Neural cell (in vitro differentiated cells): ENCODE measurements at regions not wholly inside any gene's neighbourhood (a gene's known extent, or its start where the extent isn't known, plus 50 kb on each side); places are given as distances from the start of the nearest gene placed in this dataset.

Experiments used
- H2AFZ ChIP-seq: fragments of 200-600, 300-800 bp; sonication (generic), shearing (Covaris generic); 2 replicates; pipeline ENCODE4 v1.6.0; 2014; ENCODE audit warnings: low read depth, mild to moderate bottlenecking, antibody characterized with exemption, low read length, moderate library complexity
- H3F3A ChIP-seq: fragments of 200-600 bp; shearing (Covaris generic); 2 replicates; pipeline ENCODE4 v1.6.1; 2016; ENCODE audit warnings: mild to moderate bottlenecking, moderate library complexity, mixed read lengths, antibody characterized with exemption, low read length; ENCODE audit not compliant: insufficient read depth, poor library complexity, severe bottlenecking
- H3K27ac ChIP-seq: fragments of 200-600, 300-800 bp; sonication (generic), shearing (Covaris generic); 2 replicates; pipeline ENCODE4 v1.5.1; 2014; ENCODE audit warnings: mild to moderate bottlenecking, low read length, moderate library complexity
- H3K27me3 ChIP-seq: fragments of 300-800, 200-600 bp; sonication (generic), shearing (Covaris generic); 2 replicates; pipeline ENCODE4 v1.6.0; 2014; ENCODE audit warnings: mild to moderate bottlenecking, low read depth, low read length, moderate library complexity; ENCODE audit not compliant: insufficient read depth
- H3K36me3 ChIP-seq: fragments of 300-800, 200-600 bp; sonication (generic), shearing (Covaris generic); 2 replicates; pipeline ENCODE4 v1.5.1; 2014; ENCODE audit warnings: mild to moderate bottlenecking, antibody characterized with exemption, low read length, moderate library complexity; ENCODE audit not compliant: insufficient read depth
- H3K4me2 ChIP-seq: fragments of 300-800, 200-600 bp; sonication (generic), shearing (Covaris generic); 2 replicates; pipeline ENCODE4 v1.6.0; 2014; ENCODE audit warnings: mild to moderate bottlenecking, low read length
- H3K4me3 ChIP-seq: fragments of 300-800, 200-600 bp; sonication (generic), shearing (Covaris generic); 2 replicates; pipeline ENCODE4 v1.5.1; 2014; ENCODE audit warnings: mild to moderate bottlenecking, low read length, moderate library complexity
- H3K79me2 ChIP-seq: fragments of 200-600 bp; shearing (Covaris generic); replicated peaks from 2 replicates; pipeline ENCODE4 v1.6.0; 2014; ENCODE audit warnings: mild to moderate bottlenecking, low read length, moderate library complexity; ENCODE audit not compliant: insufficient read depth
- H3K9ac ChIP-seq: fragments of 300-800, 200-600 bp; sonication (generic), shearing (Covaris generic); 2 replicates; pipeline ENCODE4 v1.6.1; 2016; ENCODE audit warnings: mild to moderate bottlenecking, low read length, mixed read lengths
- H3K9me2 ChIP-seq: fragments of 200-600 bp; shearing (Covaris generic); 2 replicates; pipeline ENCODE4 v1.6.1; 2016; ENCODE audit warnings: mild to moderate bottlenecking, low read length, mixed read lengths; ENCODE audit not compliant: insufficient read depth
- H3K9me3 ChIP-seq: fragments of 200-600, 300-800 bp; sonication (generic), shearing (Covaris generic); 2 replicates; pipeline ENCODE4 v1.6.1; 2016; ENCODE audit warnings: mild to moderate bottlenecking, mixed run types, low read length, moderate library complexity, mixed read lengths
- H4K20me1 ChIP-seq: fragments of 200-600 bp; shearing (Covaris generic); 2 replicates; pipeline ENCODE4 v1.6.1; 2016; ENCODE audit warnings: mild to moderate bottlenecking, mixed run types; ENCODE audit not compliant: insufficient read depth
- CTCF ChIP-seq: fragments of 450-650 bp; IDR thresholded peaks from 2 replicates; pipeline ENCODE4 v1.5.1; 2014; ENCODE audit warnings: antibody characterized with exemption, mild to moderate bottlenecking, moderate library complexity; ENCODE audit not compliant: poor library complexity, severe bottlenecking
- EP300 ChIP-seq: fragments of 450-650 bp; conservative IDR thresholded peaks from 2 replicates; pipeline ENCODE4 v1.6.1; 2014; ENCODE audit warnings: antibody characterized with exemption, mild to moderate bottlenecking, moderate library complexity; ENCODE audit not compliant: poor library complexity, severe bottlenecking
- EZH2 ChIP-seq: fragments of 200-600, 300-800 bp; shearing (Covaris generic), sonication (generic); IDR thresholded peaks from 2 replicates; pipeline ENCODE4 v1.6.1; 2014; ENCODE audit warnings: antibody characterized with exemption, low read length, borderline replicate concordance, mild to moderate bottlenecking; ENCODE audit not compliant: insufficient read depth, poor library complexity, severe bottlenecking
- MXI1 ChIP-seq: fragments of 450-650 bp; conservative IDR thresholded peaks from 2 replicates; pipeline ENCODE4 v1.6.1; 2014; ENCODE audit warnings: antibody characterized with exemption, mild to moderate bottlenecking; ENCODE audit not compliant: poor library complexity, severe bottlenecking
- POLR2AphosphoS5 ChIP-seq: IDR thresholded peaks from 2 replicates; pipeline ENCODE4 v1.6.1; 2012
- RAD21 ChIP-seq: fragments of 450-650 bp; conservative IDR thresholded peaks from 2 replicates; pipeline ENCODE4 v1.6.1; 2014; ENCODE audit warnings: antibody characterized with exemption, mild to moderate bottlenecking, moderate library complexity
- REST ChIP-seq: IDR thresholded peaks from 2 replicates; pipeline ENCODE4 v1.6.1; 2012; ENCODE audit warnings: borderline replicate concordance
- SMC3 ChIP-seq: fragments of 450-650 bp; conservative IDR thresholded peaks from 2 replicates; pipeline ENCODE4 v1.6.1; 2014; ENCODE audit warnings: antibody characterized with exemption, mild to moderate bottlenecking, moderate library complexity; ENCODE audit not compliant: poor library complexity
- TAF1 ChIP-seq: IDR thresholded peaks from 2 replicates; pipeline ENCODE4 v1.6.1; 2012; ENCODE audit warnings: low read depth

- no peaks in the 10 kb centered on the region for H3K9me2 ChIP-seq
- H3K79me2 ChIP-seq = no peaks in the 10 kb centered on the region
- H3F3A ChIP-seq = no peaks in the 10 kb centered on the region
- H2AFZ ChIP-seq = no peak overlapping the region
- H4K20me1 ChIP-seq = no peaks in the 10 kb centered on the region
- no peaks in the 10 kb centered on the region for H3K27me3 ChIP-seq
- no peak overlapping the region for H3K27ac ChIP-seq
- no peak overlapping the region for H3K9ac ChIP-seq
- no peaks in the 10 kb centered on the region for H3K36me3 ChIP-seq
- no peak overlapping the region for H3K4me3 ChIP-seq
- peaks cover 2% of the 10 kb centered on the region for H3K9me3 ChIP-seq
- TF ChIP-seq EZH2 (no peak), REST (no peak), RAD21 (no peak), POLR2AphosphoS5 (no peak), EP300 (no peak), TAF1 (no peak), CTCF (no peak), MXI1 (no peak), SMC3 (no peak)
- H3K4me2 ChIP-seq = no peak overlapping the region
Measured at GRCh38 chr6:115310156-115310555, 750.5 kb downstream of the FRK start.

DNA sequence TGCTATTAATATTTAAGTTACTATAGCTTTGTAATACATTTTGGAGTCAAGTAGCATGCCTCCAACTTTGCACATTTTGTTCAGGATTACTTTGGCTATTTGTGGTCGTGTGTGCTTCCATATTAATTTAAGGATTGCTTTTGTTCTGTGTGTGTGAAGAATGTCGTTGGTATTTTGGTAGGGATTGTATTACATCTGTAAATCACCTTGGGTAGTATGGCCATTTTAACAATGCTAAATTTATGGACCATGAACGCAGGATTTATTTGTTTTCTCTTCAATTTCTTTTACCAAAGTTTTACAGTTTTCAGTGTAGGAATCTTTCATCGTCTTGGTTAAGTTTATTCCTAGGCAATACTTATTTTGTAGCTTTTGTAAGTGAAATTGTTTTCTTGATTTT lies 758.0 kb downstream of the FRK start:
- H3K27ac ChIP-seq = no peak overlapping the region
- H3K9ac ChIP-seq = no peak overlapping the region
- no peak overlapping the region for H3K4me3 ChIP-seq
- no peaks in the 10 kb centered on the region for H3K27me3 ChIP-seq
- no peak overlapping the region for H2AFZ ChIP-seq
- H3K9me3 ChIP-seq = no peaks in the 10 kb centered on the region
- TF ChIP-seq RAD21 = no peak
- no peak for TF ChIP-seq EZH2
- no peak for TF ChIP-seq TAF1
- TF ChIP-seq SMC3 = no peak
- TF ChIP-seq MXI1 = no peak
- no peak for TF ChIP-seq POLR2AphosphoS5
- TF ChIP-seq REST = no peak
- TF ChIP-seq CTCF = no peak
- no peak for TF ChIP-seq EP300
- no peaks in the 10 kb centered on the region for H3F3A ChIP-seq
- no peaks in the 10 kb centered on the region for H3K36me3 ChIP-seq
- no peaks in the 10 kb centered on the region for H4K20me1 ChIP-seq
- no peak overlapping the region for H3K4me2 ChIP-seq
- H3K79me2 ChIP-seq = no peaks in the 10 kb centered on the region
- no peaks in the 10 kb centered on the region for H3K9me2 ChIP-seq
